H1 (cell line): ENCODE measurements at regions not wholly inside any gene's neighbourhood (a gene's known extent, or its start where the extent isn't known, plus 50 kb on each side); places are given as distances from the start of the nearest gene placed in this dataset.

Source experiments
- CTCF ChIA-PET: fragments of 300-600 bp; sonication (Branson Sonifier 250); formaldehyde crosslinking; loops from one replicate; lab custom pipeline; 2021; ENCODE audit not compliant: partially characterized antibody; lab: Charles Lee
- POLR2A ChIA-PET: fragments of 300-600 bp; sonication (Branson Sonifier 250); formaldehyde crosslinking; loops from one replicate; lab custom pipeline; 2021; ENCODE audit warnings: inconsistent platforms; ENCODE audit not compliant: partially characterized antibody; lab: Charles Lee
- DNase-seq, 2 experiments: peaks; one replicate each; pipeline versions ENCODE4 v3.0.0 to v3.0.0-alpha.2; 2010 to 2022; ENCODE audit warnings: low spot score in 2 of 2, low read depth in 1 of 2, mixed read lengths in 1 of 2
- FAIRE-seq: peaks from 2 replicates; lab custom pipeline; 2011; peaks lifted over from hg19 to GRCh38; lab: Jason Lieb, UNC
- H2AFZ ChIP-seq: 2 replicates; pipeline ENCODE4 v1.8.1; 2012; ENCODE audit warnings: low read length, inconsistent platforms
- H2AK5ac ChIP-seq: 2 replicates; pipeline ENCODE4 v1.6.1; 2013; ENCODE audit warnings: low read depth, low read length
- H2BK120ac ChIP-seq: replicated peaks from 2 replicates; pipeline ENCODE3; 2013; ENCODE audit warnings: low read depth, low read length, inconsistent platforms
- H2BK12ac ChIP-seq: 2 replicates; pipeline ENCODE4 v1.6.1; 2013; ENCODE audit warnings: low read depth, low read length
- H2BK15ac ChIP-seq: 2 replicates; pipeline ENCODE4 v1.6.1; 2013; ENCODE audit warnings: low read length
- H2BK20ac ChIP-seq: 2 replicates; pipeline ENCODE4 v1.6.1; 2013; ENCODE audit warnings: low read length
- H2BK5ac ChIP-seq: 2 replicates; pipeline ENCODE4 v1.6.1; 2013; ENCODE audit warnings: low read depth, low read length
- H3K14ac ChIP-seq: 2 replicates; pipeline ENCODE4 v1.6.1; 2013; ENCODE audit warnings: inconsistent platforms; ENCODE audit not compliant: insufficient read length
- H3K18ac ChIP-seq: 2 replicates; pipeline ENCODE4 v1.6.1; 2013; ENCODE audit warnings: low read length; ENCODE audit errors: extremely low read depth
- H3K23ac ChIP-seq: 2 replicates; pipeline ENCODE4 v1.6.1; 2013; ENCODE audit warnings: inconsistent platforms; ENCODE audit not compliant: insufficient read length
- H3K23me2 ChIP-seq: 2 replicates; pipeline ENCODE4 v1.6.1; 2013; ENCODE audit warnings: low read depth, low read length
- H3K27ac ChIP-seq: 2 replicates; pipeline ENCODE4 v1.6.1; 2011; ENCODE audit warnings: low read depth, low read length, inconsistent platforms
- H3K27me3 ChIP-seq, 4 experiments: replicated peaks in 1 of 4; 1 replicate in 1 of 4; 2 replicates in 3 of 4; pipeline versions ENCODE4 v1.6.1 to v1.8.1; 2011 to 2013; ENCODE audit warnings: low read length in 3 of 4, mild to moderate bottlenecking in 3 of 4, inconsistent platforms in 2 of 4, mixed read lengths in 2 of 4, moderate library complexity in 1 of 4; ENCODE audit not compliant: control insufficient read depth in 3 of 4, insufficient read depth in 3 of 4; ENCODE audit errors: extremely low read depth in 1 of 4
- H3K36me3 ChIP-seq, 4 experiments: 2 replicates each; pipeline versions ENCODE4 v1.6.1 to v1.8.1; 2011 to 2013; ENCODE audit warnings: mild to moderate bottlenecking in 4 of 4, low read length in 3 of 4, moderate library complexity in 2 of 4, control low read depth in 1 of 4, inconsistent platforms in 1 of 4; ENCODE audit not compliant: insufficient read depth in 4 of 4, control insufficient read depth in 2 of 4
- H3K4ac ChIP-seq: replicated peaks from 2 replicates; pipeline ENCODE3; 2013; ENCODE audit warnings: low read length, low read depth, mixed read lengths, inconsistent platforms; ENCODE audit not compliant: insufficient read length
- H3K4me1 ChIP-seq, 4 experiments: replicated peaks in 1 of 4; 1 replicate in 1 of 4; 2 replicates in 3 of 4; pipeline versions ENCODE4 v1.6.1 to v1.8.1; 2011 to 2013; ENCODE audit warnings: low read length in 3 of 4, inconsistent platforms in 2 of 4, mixed read lengths in 1 of 4; ENCODE audit not compliant: insufficient read depth in 4 of 4, control insufficient read depth in 3 of 4
- H3K4me2 ChIP-seq, 2 experiments: 2 replicates each; pipeline versions ENCODE4 v1.6.1 to v1.8.1; 2011 to 2013; ENCODE audit warnings: low read depth in 2 of 2, low read length in 2 of 2, control low read depth in 1 of 2, inconsistent platforms in 1 of 2, mild to moderate bottlenecking in 1 of 2; ENCODE audit not compliant: insufficient read depth in 1 of 2
- H3K4me3 ChIP-seq, 4 experiments: fragments of 200-600, 300-600 bp in 1 of 4; sonication (generic), shearing (Covaris generic), sonication (Bioruptor Twin) in 1 of 4; 2 replicates each; pipeline versions ENCODE4 v1.5.1 to v1.8.1; 2011 to 2016; ENCODE audit warnings: low read length in 4 of 4, low read depth in 3 of 4, control low read depth in 2 of 4, inconsistent platforms in 2 of 4, mild to moderate bottlenecking in 2 of 4, mixed read lengths in 1 of 4, moderate library complexity in 1 of 4; ENCODE audit not compliant: insufficient read depth in 2 of 4; ENCODE audit errors: extremely low read depth in 1 of 4
- H3K56ac ChIP-seq: replicated peaks from 2 replicates; pipeline ENCODE3; 2013; ENCODE audit warnings: low read depth, mild to moderate bottlenecking, mixed read lengths, low read length, inconsistent platforms; ENCODE audit not compliant: insufficient read length
- H3K79me1 ChIP-seq: 2 replicates; pipeline ENCODE4 v1.6.1; 2013; ENCODE audit warnings: low read depth, low read length, control low read depth
- H3K79me2 ChIP-seq, 2 experiments: 2 replicates each; pipeline versions ENCODE4 v1.6.1 to v1.8.1; 2012 to 2013; ENCODE audit warnings: low read length in 2 of 2, mild to moderate bottlenecking in 2 of 2, inconsistent platforms in 1 of 2; ENCODE audit not compliant: insufficient read depth in 2 of 2, control insufficient read depth in 1 of 2
- H3K9ac ChIP-seq, 4 experiments: replicated peaks in 1 of 4; 1 replicate in 1 of 4; 2 replicates in 3 of 4; pipeline versions ENCODE4 v1.6.1 to v1.8.1; 2011 to 2013; ENCODE audit warnings: low read depth in 3 of 4, low read length in 3 of 4, control low read depth in 2 of 4, mild to moderate bottlenecking in 2 of 4, moderate library complexity in 2 of 4, inconsistent platforms in 1 of 4; ENCODE audit errors: extremely low read depth in 1 of 4
- H3K9me3 ChIP-seq, 2 experiments: 2 replicates each; pipeline versions ENCODE4 v1.6.1 to v1.8.1; 2012 to 2013; ENCODE audit warnings: mild to moderate bottlenecking in 2 of 2, moderate library complexity in 2 of 2, control low read depth in 1 of 2, inconsistent platforms in 1 of 2, low read depth in 1 of 2, low read length in 1 of 2, mixed read lengths in 1 of 2; ENCODE audit not compliant: insufficient read depth in 2 of 2
- H4K20me1 ChIP-seq, 2 experiments: replicated peaks in 1 of 2; 2 replicates each; pipeline versions ENCODE3 to v1.8.1; 2011 to 2013; ENCODE audit warnings: inconsistent platforms in 2 of 2, low read length in 2 of 2, mild to moderate bottlenecking in 1 of 2; ENCODE audit not compliant: insufficient read depth in 2 of 2, control insufficient read depth in 1 of 2
- H4K5ac ChIP-seq: 2 replicates; pipeline ENCODE4 v1.6.1; 2013; ENCODE audit warnings: low read length, low read depth, mixed read lengths, inconsistent platforms; ENCODE audit not compliant: insufficient read length
- H4K8ac ChIP-seq: 2 replicates; pipeline ENCODE4 v1.8.0; 2013; ENCODE audit warnings: mild to moderate bottlenecking, moderate library complexity, low read length, inconsistent platforms; ENCODE audit not compliant: insufficient read depth; ENCODE audit errors: extremely low read depth
- H4K91ac ChIP-seq: replicated peaks from 2 replicates; pipeline ENCODE3; 2013; ENCODE audit warnings: low read length, mixed read lengths, inconsistent platforms; ENCODE audit not compliant: insufficient read length
- EP300 ChIP-seq, 2 experiments: IDR thresholded peaks; 1 replicate in 1 of 2; 2 replicates in 1 of 2; pipeline ENCODE4 v1.6.1; 2011 to 2012; ENCODE audit warnings: low read depth in 2 of 2, low read length in 2 of 2, mild to moderate bottlenecking in 2 of 2, borderline replicate concordance in 1 of 2, inconsistent platforms in 1 of 2, moderate library complexity in 1 of 2
- EZH2 ChIP-seq: fragments of 200-600 bp; sonication (generic); IDR thresholded peaks from 2 replicates; pipeline ENCODE4 v1.7.1; 2012; ENCODE audit warnings: low read depth, mild to moderate bottlenecking, moderate library complexity, low read length, inconsistent platforms; ENCODE audit not compliant: severe bottlenecking
- NRF1 ChIP-seq: IDR thresholded peaks from 2 replicates; pipeline ENCODE4 v1.6.1; 2011; ENCODE audit warnings: mild to moderate bottlenecking, low read depth, low read length, improper control_type of control experiment
- RNF2 ChIP-seq: fragments of 200-900, 300-1000 bp; sonication (generic); IDR thresholded peaks from 2 replicates; pipeline ENCODE4 v1.7.1; 2016; ENCODE audit warnings: borderline replicate concordance, low read depth, mild to moderate bottlenecking, antibody characterized with exemption, low read length; ENCODE audit not compliant: poor library complexity, severe bottlenecking; ENCODE audit errors: missing control alignments
- SP2 ChIP-seq: IDR thresholded peaks from 2 replicates; pipeline ENCODE4 v1.6.1; 2012; ENCODE audit warnings: mild to moderate bottlenecking, low read length, inconsistent platforms
- WGBS, 2 experiments: shearing (Covaris generic) in 1 of 2; methylation state at CpG; one replicate each; pipeline versions ENCODE4 v1.1.6 to v1.1.7; 2013 to 2015; ENCODE audit warnings: low lambda C conversion rate in 2 of 2, mixed read lengths in 2 of 2, inconsistent platforms in 1 of 2, low coverage in 1 of 2, missing lambda C conversion rate in 1 of 2; ENCODE audit not compliant: insufficient replicate concordance in 2 of 2, insufficient coverage in 1 of 2, insufficient read length in 1 of 2; ENCODE audit errors: extremely low coverage in 1 of 2, missing lambda C conversion rate in 1 of 2; 5-methylcytosine and 5-hydroxymethylcytosine counted together

- Histone ChIP-seq H2BK20ac (no peak overlapping the region), H2BK5ac (no peak overlapping the region), H3K14ac (no peak overlapping the region), H3K18ac (no peak overlapping the region), H3K27me3 (no peaks in the 10 kb centered on the region), H3K4ac (no peak overlapping the region), H4K91ac (no peak overlapping the region), H3K4me2 (no peak overlapping the region), H3K9me3 (no peaks in the 10 kb centered on the region), H3K9ac (no peak overlapping the region), H3K36me3 (no peaks in the 10 kb centered on the region), H4K20me1 (no peaks in the 10 kb centered on the region), H2AK5ac (no peak overlapping the region), H2AFZ (no peak overlapping the region), H4K8ac (no peak overlapping the region), H3K79me1 (no peaks in the 10 kb centered on the region), H3K56ac (no peak overlapping the region), H2BK15ac (no peak overlapping the region), H4K5ac (no peak overlapping the region), H3K23ac (no peak overlapping the region), H3K27ac (no peak overlapping the region), H2BK120ac (no peak overlapping the region), H2BK12ac (no peak overlapping the region), H3K4me3 (no peak overlapping the region), H3K23me2 (no peaks in the 10 kb centered on the region), H3K79me2 (no peaks in the 10 kb centered on the region), H3K4me1 (peaks cover 0 to 3% (median 0%) of the 10 kb centered on the region in 4 experiments; a peak in 1 of 7 replicates)
- no peak for DNase-seq
- ChIA-PET POLR2A (no interaction called here), CTCF (interaction anchor here (1.0 kb wide), 1 partner anchor 235 kb away, joined by 3 read pairs; no protein-coding TSS in a partner anchor)
- no peak for FAIRE-seq
- WGBS, 2 experiments, result 82% methylated on average over 2 of the region's 2 CpGs; no CpG with 5 or more reads in 1 of the 2 experiments
- TF ChIP-seq SP2 (no peak), EZH2 (no peak), RNF2 (no peak), EP300 (IDR thresholded peaks at IDR 0.05; ENCODE audit: borderline replicate concordance in 1 of 2, low read depth in 2 of 2, low read length in 2 of 2) (no peak), NRF1 (no peak)
Measured at GRCh38 chr2:144686518-144687215, 166.7 kb upstream of the ZEB2 start.
